AG09309 (cell line): ENCODE measurements at regions not wholly inside any gene's neighbourhood (a gene's known extent, or its start where the extent isn't known, plus 50 kb on each side); places are given as distances from the start of the nearest gene placed in this dataset.

ENCODE experiments used
- DNase-seq: peaks from one replicate; pipeline ENCODE4 v3.0.0-alpha.2; 2010; ENCODE audit warnings: low read depth
- H3K4me3 ChIP-seq: 2 replicates; pipeline ENCODE4 v1.5.1; 2011; ENCODE audit warnings: mild to moderate bottlenecking, low read depth, low read length, moderate library complexity; ENCODE audit not compliant: control insufficient read depth
- TF ChIP-seq, protein P1 (sequence below): IDR thresholded peaks from 2 replicates; pipeline ENCODE4 v1.5.1; 2011; ENCODE audit warnings: mild to moderate bottlenecking, low read depth, low read length, inconsistent platforms; ENCODE audit not compliant: insufficient read depth, control insufficient read depth; ENCODE audit errors: missing control alignments

GRCh38 chr11:101195294-101195693, 65.7 kb upstream of the PGR start:
- no peak overlapping the region for H3K4me3 ChIP-seq
- no peak for DNase-seq
- TF ChIP-seq, protein P1, sequence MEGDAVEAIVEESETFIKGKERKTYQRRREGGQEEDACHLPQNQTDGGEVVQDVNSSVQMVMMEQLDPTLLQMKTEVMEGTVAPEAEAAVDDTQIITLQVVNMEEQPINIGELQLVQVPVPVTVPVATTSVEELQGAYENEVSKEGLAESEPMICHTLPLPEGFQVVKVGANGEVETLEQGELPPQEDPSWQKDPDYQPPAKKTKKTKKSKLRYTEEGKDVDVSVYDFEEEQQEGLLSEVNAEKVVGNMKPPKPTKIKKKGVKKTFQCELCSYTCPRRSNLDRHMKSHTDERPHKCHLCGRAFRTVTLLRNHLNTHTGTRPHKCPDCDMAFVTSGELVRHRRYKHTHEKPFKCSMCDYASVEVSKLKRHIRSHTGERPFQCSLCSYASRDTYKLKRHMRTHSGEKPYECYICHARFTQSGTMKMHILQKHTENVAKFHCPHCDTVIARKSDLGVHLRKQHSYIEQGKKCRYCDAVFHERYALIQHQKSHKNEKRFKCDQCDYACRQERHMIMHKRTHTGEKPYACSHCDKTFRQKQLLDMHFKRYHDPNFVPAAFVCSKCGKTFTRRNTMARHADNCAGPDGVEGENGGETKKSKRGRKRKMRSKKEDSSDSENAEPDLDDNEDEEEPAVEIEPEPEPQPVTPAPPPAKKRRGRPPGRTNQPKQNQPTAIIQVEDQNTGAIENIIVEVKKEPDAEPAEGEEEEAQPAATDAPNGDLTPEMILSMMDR: no peak

GRCh38 chr11:101188801-101189200, 59.2 kb upstream of the PGR start:
- no peak overlapping the region for H3K4me3 ChIP-seq
- no peak for DNase-seq
- TF ChIP-seq, protein P1: no peak

GRCh38 chr11:101188173-101188572, 58.6 kb upstream of the PGR start:
- no peak for DNase-seq
- TF ChIP-seq, protein P1: no peak
- no peak overlapping the region for H3K4me3 ChIP-seq

DNA sequence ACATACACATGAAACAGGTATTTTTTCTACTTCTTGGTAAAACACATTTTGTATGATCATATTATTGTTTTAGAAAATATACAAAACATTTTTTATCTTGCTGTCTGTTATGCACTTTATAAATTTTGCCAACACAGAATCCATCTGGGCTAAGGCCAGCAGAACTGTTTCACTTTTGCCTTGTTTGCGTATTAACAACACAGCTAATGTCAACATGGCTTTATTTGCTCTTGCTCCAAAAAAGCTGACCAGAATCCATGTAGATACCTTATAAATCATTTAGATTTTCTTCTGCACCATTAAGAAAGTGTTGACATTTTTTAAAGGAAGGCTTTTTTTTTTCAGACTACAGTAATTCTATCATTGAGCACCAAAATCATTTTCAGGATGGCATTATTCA, 58.1 kb upstream of the PGR start:
- no peak for DNase-seq
- H3K4me3 ChIP-seq: no peak overlapping the region
- TF ChIP-seq, protein P1: no peak

GRCh38 chr11:101185985-101186384, 56.4 kb upstream of the PGR start:
- TF ChIP-seq, protein P1: no peak
- DNase-seq: no peak
- H3K4me3 ChIP-seq: no peak overlapping the region

DNA sequence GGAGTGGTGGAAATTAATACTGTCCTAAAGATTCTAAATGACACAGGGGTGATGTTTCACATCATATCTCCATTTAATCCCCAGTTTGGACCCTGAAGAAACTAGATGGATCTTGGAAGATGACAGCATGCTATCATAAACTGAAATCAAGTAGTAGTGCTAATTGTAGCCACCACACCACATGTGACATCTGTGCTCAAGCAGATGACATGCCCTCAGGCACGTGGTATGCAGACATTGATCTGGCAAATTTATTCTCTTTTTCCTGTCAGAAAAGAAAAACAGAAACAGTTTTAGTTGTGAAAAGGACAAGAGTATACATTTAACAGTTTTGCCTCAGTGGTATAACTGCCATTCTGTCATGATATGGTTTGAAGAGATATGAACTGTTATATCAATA, 52.9 kb upstream of the PGR start:
- TF ChIP-seq, protein P1: no peak

GRCh38 chr11:101180481-101180880, 50.9 kb upstream of the PGR start:
- DNase-seq: no peak
- TF ChIP-seq, protein P1: no peak
- no peak overlapping the region for H3K4me3 ChIP-seq

More for the DNA sequence above, 52.9 kb upstream of the PGR start:
- DNase-seq: no peak
- H3K4me3 ChIP-seq: no peak overlapping the region
